ENCODE measurements at regions not wholly inside any gene's neighbourhood (a gene's known extent, or its start where the extent isn't known, plus 50 kb on each side); places are given as distances from the start of the nearest gene placed in this dataset.

DNA sequence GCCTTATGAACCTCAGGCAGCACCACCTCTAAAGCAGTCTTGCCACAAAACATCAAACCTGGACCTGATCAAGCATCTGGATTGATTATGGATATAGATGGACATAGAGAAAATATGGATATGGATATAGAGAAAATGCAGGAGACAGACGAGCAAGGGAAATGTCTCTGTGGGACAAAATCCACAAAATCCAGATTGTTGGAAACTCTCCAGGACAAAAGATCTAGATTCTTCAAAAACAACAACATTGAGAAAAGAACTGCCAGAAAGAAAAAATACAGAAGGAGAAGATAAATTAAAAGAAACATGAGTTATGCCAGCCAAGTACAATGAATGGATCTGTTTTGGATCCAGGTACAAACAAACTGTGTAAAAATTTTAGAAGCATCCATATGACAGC lies 1176.5 kb downstream of the UQCRFS1 start:
- H2AFZ ChIP-seq (ENCODE audit: control insufficient read depth, low read depth, low read length) = no peak overlapping the region
- DNase-seq (ENCODE audit: low read depth, low spot score) (no peak), ATAC-seq (no peak), FAIRE-seq (no peak)
- WGBS (ENCODE audit: insufficient coverage, insufficient replicate concordance, low lambda C conversion rate, missing lambda C conversion rate) = 33% methylated on average over 1 of the region's 1 CpG
- ChIA-PET RAD21 (ENCODE audit: unreplicated experiment) (interaction anchor here (0.9 to 1.5 kb wide), 2 partner anchors 23 to 38 kb away, joined by 3 to 4 read pairs; no protein-coding TSS in a partner anchor), SMC1A (ENCODE audit: uncharacterized antibody, unreplicated experiment) (interaction anchor here (0.9 to 1.9 kb wide), 4 partner anchors 10 to 116 kb away, joined by 3 to 7 read pairs (median 4); no protein-coding TSS in a partner anchor), POLR2A (no interaction called here), CTCF (interaction anchor here (0.8 kb wide), 1 partner anchor 23 kb away, joined by 3 read pairs; no protein-coding TSS in a partner anchor)
- H3K27me3 ChIP-seq (replicated peaks in 1 of 2; ENCODE audit: control insufficient read depth in 2 of 2, insufficient read depth in 2 of 2, low read length in 1 of 2) = no peaks in the 10 kb centered on the region
- intact Hi-C loops (cut with micrococcal nuclease; ENCODE audit: unreplicated experiment) = no loop called here
- H3K9me3 ChIP-seq (replicated peaks; ENCODE audit: control insufficient read depth, insufficient read depth, low read length) = no peaks in the 10 kb centered on the region; the same call in 2 of the 3 replicates
- BruUV-seq (replicated peaks) = no TSS peak
- no peaks in the 10 kb centered on the region for H3K79me2 ChIP-seq (ENCODE audit: control insufficient read depth, insufficient read depth, low read length)
- H3K4me2 ChIP-seq (ENCODE audit: control insufficient read depth, insufficient read depth) = no peak overlapping the region
- H3K4me1 ChIP-seq (ENCODE audit: control insufficient read depth, insufficient read depth, low read length) = no peaks in the 10 kb centered on the region
- H4K20me1 ChIP-seq (ENCODE audit: control insufficient read depth, insufficient read depth) = no peaks in the 10 kb centered on the region
- H3K36me3 ChIP-seq (ENCODE audit: control insufficient read depth in 2 of 2, insufficient read depth in 2 of 2, low read length in 1 of 2) = no peaks in the 10 kb centered on the region
- H3K4me3 ChIP-seq = no peak overlapping the region
- no peak for TF ChIP-seq KLF5 (IDR thresholded peaks at IDR 0.05; ENCODE audit: partially characterized antibody)
- TF ChIP-seq STAT1 (conservative IDR thresholded peaks at IDR 0.05) = no peak
- no peak for TF ChIP-seq FOS (IDR thresholded peaks at IDR 0.05; ENCODE audit: borderline replicate concordance, extremely low read depth, insufficient read length)
- TF ChIP-seq BRCA1 (IDR thresholded peaks at IDR 0.05; ENCODE audit: low read depth, low read length) = no peak
- in situ Hi-C loops (cut with MboI) = no loop called here
- H3K27ac ChIP-seq (ENCODE audit: control insufficient read depth, insufficient read depth) = no peak overlapping the region
- H3K9ac ChIP-seq (ENCODE audit: control insufficient read depth, insufficient read depth, low read length) = no peak overlapping the region

DNA sequence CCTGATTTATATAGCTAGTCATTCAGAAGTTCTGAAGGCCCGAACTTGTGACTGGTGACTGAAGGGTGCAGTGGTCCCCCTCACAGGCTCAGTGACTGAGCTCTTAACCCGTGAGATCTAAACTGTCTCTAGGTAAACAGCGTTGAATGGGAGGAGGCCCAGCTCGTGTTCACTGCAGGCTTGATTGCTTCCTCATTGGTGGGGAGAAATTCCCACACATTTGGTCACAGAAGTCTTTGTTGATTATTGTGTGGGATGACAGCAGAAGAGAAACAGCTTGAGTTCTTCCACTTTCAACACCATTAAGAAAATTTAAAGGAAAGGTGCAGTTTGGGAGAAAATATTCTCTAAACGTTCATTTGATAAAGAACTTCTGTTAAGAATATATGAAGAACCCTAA lies 1178.0 kb downstream of the UQCRFS1 start:
- Histone ChIP-seq H2AFZ (ENCODE audit: control insufficient read depth, low read depth, low read length) (no peak overlapping the region), H3K36me3 (ENCODE audit: control insufficient read depth in 2 of 2, insufficient read depth in 2 of 2, low read length in 1 of 2) (no peaks in the 10 kb centered on the region), H3K4me2 (ENCODE audit: control insufficient read depth, insufficient read depth) (no peak overlapping the region), H3K27me3 (replicated peaks in 1 of 2; ENCODE audit: control insufficient read depth in 2 of 2, insufficient read depth in 2 of 2, low read length in 1 of 2) (no peaks in the 10 kb centered on the region), H3K4me1 (ENCODE audit: control insufficient read depth, insufficient read depth, low read length) (no peaks in the 10 kb centered on the region), H3K9ac (ENCODE audit: control insufficient read depth, insufficient read depth, low read length) (no peak overlapping the region), H3K9me3 (replicated peaks; ENCODE audit: control insufficient read depth, insufficient read depth, low read length) (no peaks in the 10 kb centered on the region; the same call in 2 of the 3 replicates), H4K20me1 (ENCODE audit: control insufficient read depth, insufficient read depth) (no peaks in the 10 kb centered on the region), H3K79me2 (ENCODE audit: control insufficient read depth, insufficient read depth, low read length) (no peaks in the 10 kb centered on the region), H3K4me3 (no peak overlapping the region), H3K27ac (ENCODE audit: control insufficient read depth, insufficient read depth) (no peak overlapping the region)
- CTCF ChIA-PET = interaction anchor here (0.7 to 1.9 kb wide), 4 partner anchors 10 to 40 kb away, joined by 3 to 6 read pairs (median 4); no protein-coding TSS in a partner anchor
- BruUV-seq (replicated peaks) = no TSS peak
- FAIRE-seq = no peak
- 22% methylated on average over 5 of the region's 5 CpGs for WGBS (ENCODE audit: insufficient coverage, insufficient replicate concordance, low lambda C conversion rate, missing lambda C conversion rate)
- RAD21 ChIA-PET (ENCODE audit: unreplicated experiment) = interaction anchor here (0.9 to 1.8 kb wide), 5 partner anchors 20 to 41 kb away, joined by 3 to 8 read pairs (median 6); no protein-coding TSS in a partner anchor
- POLR2A ChIA-PET = interaction anchor here (1.4 kb wide), 1 partner anchor 9 kb away, joined by 7 read pairs; no protein-coding TSS in a partner anchor
- ATAC-seq = no peak
- DNase-seq (ENCODE audit: low read depth, low spot score) = no peak
- in situ Hi-C loops (cut with MboI) (no loop called here), intact Hi-C loops (cut with micrococcal nuclease; ENCODE audit: unreplicated experiment) (no loop called here)
- SMC1A ChIA-PET (ENCODE audit: uncharacterized antibody, unreplicated experiment) = interaction anchor here (0.7 to 1.4 kb wide), 6 partner anchors 17 to 408 kb away, joined by 3 to 7 read pairs (median 4); no protein-coding TSS in a partner anchor
- no peak for TF ChIP-seq SREBF1 (IDR thresholded peaks at IDR 0.05; ENCODE audit: low read length)
- TF ChIP-seq USF1 (IDR thresholded peaks at IDR 0.05; ENCODE audit: borderline replicate concordance, extremely low read length, insufficient read depth, low read depth, low read length) = no peak
- TF ChIP-seq SUZ12 (IDR thresholded peaks at IDR 0.05; ENCODE audit: unreplicated experiment) = no peak
- TF ChIP-seq, protein P1, sequence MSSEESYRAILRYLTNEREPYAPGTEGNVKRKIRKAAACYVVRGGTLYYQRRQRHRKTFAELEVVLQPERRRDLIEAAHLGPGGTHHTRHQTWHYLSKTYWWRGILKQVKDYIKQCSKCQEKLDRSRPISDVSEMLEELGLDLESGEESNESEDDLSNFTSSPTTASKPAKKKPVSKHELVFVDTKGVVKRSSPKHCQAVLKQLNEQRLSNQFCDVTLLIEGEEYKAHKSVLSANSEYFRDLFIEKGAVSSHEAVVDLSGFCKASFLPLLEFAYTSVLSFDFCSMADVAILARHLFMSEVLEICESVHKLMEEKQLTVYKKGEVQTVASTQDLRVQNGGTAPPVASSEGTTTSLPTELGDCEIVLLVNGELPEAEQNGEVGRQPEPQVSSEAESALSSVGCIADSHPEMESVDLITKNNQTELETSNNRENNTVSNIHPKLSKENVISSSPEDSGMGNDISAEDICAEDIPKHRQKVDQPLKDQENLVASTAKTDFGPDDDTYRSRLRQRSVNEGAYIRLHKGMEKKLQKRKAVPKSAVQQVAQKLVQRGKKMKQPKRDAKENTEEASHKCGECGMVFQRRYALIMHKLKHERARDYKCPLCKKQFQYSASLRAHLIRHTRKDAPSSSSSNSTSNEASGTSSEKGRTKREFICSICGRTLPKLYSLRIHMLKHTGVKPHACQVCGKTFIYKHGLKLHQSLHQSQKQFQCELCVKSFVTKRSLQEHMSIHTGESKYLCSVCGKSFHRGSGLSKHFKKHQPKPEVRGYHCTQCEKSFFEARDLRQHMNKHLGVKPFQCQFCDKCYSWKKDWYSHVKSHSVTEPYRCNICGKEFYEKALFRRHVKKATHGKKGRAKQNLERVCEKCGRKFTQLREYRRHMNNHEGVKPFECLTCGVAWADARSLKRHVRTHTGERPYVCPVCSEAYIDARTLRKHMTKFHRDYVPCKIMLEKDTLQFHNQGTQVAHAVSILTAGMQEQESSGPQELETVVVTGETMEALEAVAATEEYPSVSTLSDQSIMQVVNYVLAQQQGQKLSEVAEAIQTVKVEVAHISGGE (CRISPR knock-in tag; IDR thresholded peaks at IDR 0.05) = no peak
- TF ChIP-seq SMAD1 (IDR thresholded peaks at IDR 0.05; ENCODE audit: low read depth, partially characterized antibody) = no peak
- no peak for TF ChIP-seq EP300 (IDR thresholded peaks at IDR 0.05; ENCODE audit: borderline replicate concordance in 1 of 2, control insufficient read depth in 1 of 2, low read depth in 2 of 2, low read length in 2 of 2)
- TF ChIP-seq ZNF622 (IDR thresholded peaks at IDR 0.05) = no peak
- no peak for TF ChIP-seq LARP7 (IDR thresholded peaks at IDR 0.05)
- TF ChIP-seq GATAD2B (conservative IDR thresholded peaks at IDR 0.05; ENCODE audit: low read depth) = no peak
- TF ChIP-seq JUND (IDR thresholded peaks at IDR 0.05; ENCODE audit: low read depth, low read length) = no peak
